ENCODE measurements at regions not wholly inside any gene's neighbourhood (a gene's known extent, or its start where the extent isn't known, plus 50 kb on each side); places are given as distances from the start of the nearest gene placed in this dataset.

DNA sequence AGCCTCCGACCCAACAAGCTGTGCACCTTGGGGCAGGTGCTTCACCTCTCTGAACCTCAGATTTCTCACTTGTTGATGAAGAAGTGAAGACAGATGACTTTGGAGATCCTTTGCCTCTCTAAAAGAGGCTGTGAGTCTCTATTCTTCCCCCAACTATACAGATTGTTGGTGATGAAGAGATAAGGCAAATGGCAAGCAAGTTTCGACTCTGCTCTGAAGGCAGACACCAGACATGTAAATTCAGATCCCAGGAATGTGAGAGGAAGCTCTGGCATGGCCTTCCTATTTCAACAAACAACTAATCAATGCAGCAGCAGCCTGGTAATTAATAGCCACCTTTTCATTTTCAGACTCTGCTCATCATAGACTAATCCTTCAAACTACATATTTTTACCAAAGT is 74.2 kb upstream of the EGR2 start:
- Mint-ChIP-seq H3K36me3 (ENCODE audit: low read depth) (no peaks in the 10 kb centered on the region), H3K27me3 (ENCODE audit: low read depth) (peaks cover 3% of the 10 kb centered on the region), H3K27ac (no peak overlapping the region), H3K4me3 (ENCODE audit: low read depth) (no peak overlapping the region), H3K9me3 (no peaks in the 10 kb centered on the region), H3K4me1 (ENCODE audit: low read depth) (peaks cover 23% of the 10 kb centered on the region)
- no peak for DNase-seq (ENCODE audit: low spot score)
- intact Hi-C loops (cut with micrococcal nuclease), result no loop called here

DNA sequence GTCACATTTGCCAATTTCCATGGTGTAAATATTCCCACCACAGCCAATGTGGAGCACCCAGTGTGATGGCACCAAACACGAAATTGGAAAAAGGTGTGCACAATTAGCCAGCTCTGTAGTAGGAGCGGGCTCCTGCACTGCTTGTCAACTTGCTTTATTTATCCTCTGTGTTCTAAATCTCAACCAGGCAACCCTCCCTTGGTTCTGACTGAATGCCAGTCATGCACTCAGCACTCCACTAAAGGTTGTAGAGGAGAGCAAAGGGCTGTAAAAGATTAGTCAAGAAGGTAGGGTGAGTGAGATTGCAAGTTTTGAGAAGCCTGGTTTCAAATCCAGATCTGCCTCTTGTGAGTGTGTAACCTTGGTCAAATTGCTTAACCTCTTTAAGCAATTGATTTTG is 71.5 kb upstream of the EGR2 start:
- peaks cover 33% of the 10 kb centered on the region for H3K4me1 Mint-ChIP-seq (ENCODE audit: low read depth)
- H3K36me3 Mint-ChIP-seq (ENCODE audit: low read depth), result no peaks in the 10 kb centered on the region

DNA sequence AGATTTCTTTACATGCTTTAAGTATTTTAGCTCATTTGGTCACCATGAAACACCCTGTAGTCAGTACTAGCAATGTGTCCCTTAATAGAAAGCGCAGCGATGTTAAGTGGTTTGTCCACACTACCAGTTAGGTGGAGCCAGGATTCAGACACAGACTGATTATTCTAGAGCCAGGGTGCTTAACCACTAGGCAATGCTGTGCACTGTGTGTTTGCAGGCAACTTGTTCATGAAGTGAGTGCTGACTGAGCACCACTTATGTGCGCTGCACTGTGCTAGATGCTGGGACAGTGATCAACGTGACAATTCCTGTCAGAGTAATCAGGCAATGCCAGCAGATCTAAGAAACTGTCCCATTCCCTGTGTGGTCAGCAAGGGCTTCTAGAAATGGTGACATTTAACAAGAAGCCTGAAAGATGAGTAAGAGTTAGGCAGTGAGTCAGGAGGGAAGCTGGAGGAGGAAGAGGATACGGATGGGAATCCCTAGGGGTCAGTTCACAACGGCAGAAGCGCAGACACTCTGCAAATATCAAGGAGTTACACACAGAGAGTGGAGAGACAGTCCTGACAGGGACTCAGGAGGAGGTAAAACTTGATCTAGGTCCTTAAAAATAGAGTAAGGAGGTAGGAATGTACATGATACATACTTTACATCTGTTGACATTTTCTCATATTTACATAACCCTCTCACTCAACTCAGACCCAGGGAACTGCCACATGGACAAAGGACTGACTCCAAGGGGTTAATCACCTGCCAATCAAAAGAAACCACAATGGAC is 69.7 kb upstream of the EGR2 start:
- H3K9me3 Mint-ChIP-seq, result no peaks in the 10 kb centered on the region
- no peak overlapping the region for H3K4me3 Mint-ChIP-seq (ENCODE audit: low read depth)
- intact Hi-C loops (cut with micrococcal nuclease), result no loop called here
- no peak overlapping the region for H3K27ac Mint-ChIP-seq
- DNase-seq (ENCODE audit: low spot score), result no peak
- H3K27me3 Mint-ChIP-seq (ENCODE audit: low read depth), result peaks cover 26% of the 10 kb centered on the region
- peaks cover 30% of the 10 kb centered on the region for H3K4me1 Mint-ChIP-seq (ENCODE audit: low read depth)
- H3K36me3 Mint-ChIP-seq (ENCODE audit: low read depth), result no peaks in the 10 kb centered on the region

More for the DNA sequence above, 71.5 kb upstream of the EGR2 start:
- Mint-ChIP-seq H3K4me3 (ENCODE audit: low read depth) (no peak overlapping the region), H3K27ac (no peak overlapping the region), H3K27me3 (ENCODE audit: low read depth) (peaks cover 18% of the 10 kb centered on the region), H3K9me3 (no peaks in the 10 kb centered on the region)
- DNase-seq (ENCODE audit: low spot score), result no peak
- intact Hi-C loops (cut with micrococcal nuclease), result no loop called here

GRCh38 chr10:62880162-62880561 is 64.0 kb upstream of the EGR2 start:
- H3K4me1 Mint-ChIP-seq (ENCODE audit: low read depth), result peaks cover 14% of the 10 kb centered on the region
- peaks cover 37% of the 10 kb centered on the region for H3K27me3 Mint-ChIP-seq (ENCODE audit: low read depth)
- no peaks in the 10 kb centered on the region for H3K9me3 Mint-ChIP-seq
- H3K27ac Mint-ChIP-seq, result no peak overlapping the region
- no peak for DNase-seq (ENCODE audit: low spot score)
- no peak overlapping the region for H3K4me3 Mint-ChIP-seq (ENCODE audit: low read depth)
- H3K36me3 Mint-ChIP-seq (ENCODE audit: low read depth), result no peaks in the 10 kb centered on the region
- intact Hi-C loops (cut with micrococcal nuclease), result no loop called here

- intact Hi-C loops (cut with micrococcal nuclease), result no loop called here
- H3K27me3 Mint-ChIP-seq (ENCODE audit: low read depth), result peaks cover 4% of the 10 kb centered on the region
- no peak overlapping the region for H3K4me3 Mint-ChIP-seq (ENCODE audit: low read depth)
- no peak for DNase-seq (ENCODE audit: low spot score)
- peaks cover 5% of the 10 kb centered on the region for H3K36me3 Mint-ChIP-seq (ENCODE audit: low read depth)
- no peak overlapping the region for H3K27ac Mint-ChIP-seq
- H3K4me1 Mint-ChIP-seq (ENCODE audit: low read depth), result peaks cover 29% of the 10 kb centered on the region
- H3K9me3 Mint-ChIP-seq, result peaks cover 8% of the 10 kb centered on the region
Measured at GRCh38 chr10:62873866-62874265, 57.7 kb upstream of the EGR2 start.

DNA sequence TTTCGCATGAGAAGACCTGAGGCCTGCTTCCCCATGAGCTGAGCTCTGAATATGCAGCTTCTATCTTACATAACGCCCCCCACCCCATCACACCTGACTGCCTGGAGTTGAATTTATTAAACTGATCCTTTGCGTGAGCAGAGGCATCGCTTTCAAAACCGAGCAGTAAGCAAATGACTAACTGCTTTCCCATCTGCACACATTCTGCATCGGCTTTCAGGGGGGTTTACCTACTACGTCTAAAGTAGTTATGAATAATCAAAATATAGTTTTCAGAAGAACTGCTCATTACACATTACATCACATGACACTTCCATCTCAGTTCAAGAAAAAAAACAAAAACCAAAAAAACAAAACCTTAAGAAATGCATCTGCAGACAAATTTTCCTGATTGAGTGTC is 54.7 kb upstream of the EGR2 start:
- no peaks in the 10 kb centered on the region for H3K27me3 Mint-ChIP-seq (ENCODE audit: low read depth)
- H3K4me1 Mint-ChIP-seq (ENCODE audit: low read depth), result peaks cover 33% of the 10 kb centered on the region
- H3K27ac Mint-ChIP-seq, result peak overlapping the region; percentile 5
- peaks cover 8% of the 10 kb centered on the region for H3K9me3 Mint-ChIP-seq
- H3K36me3 Mint-ChIP-seq (ENCODE audit: low read depth), result peaks cover 5% of the 10 kb centered on the region
- no peak for DNase-seq (ENCODE audit: low spot score)
- intact Hi-C loops (cut with micrococcal nuclease), result loop anchor here (1.0 to 2.0 kb wide), 2 partner anchors 14 to 34 kb away; no protein-coding TSS in a partner anchor
- H3K4me3 Mint-ChIP-seq (ENCODE audit: low read depth), result no peak overlapping the region

DNA sequence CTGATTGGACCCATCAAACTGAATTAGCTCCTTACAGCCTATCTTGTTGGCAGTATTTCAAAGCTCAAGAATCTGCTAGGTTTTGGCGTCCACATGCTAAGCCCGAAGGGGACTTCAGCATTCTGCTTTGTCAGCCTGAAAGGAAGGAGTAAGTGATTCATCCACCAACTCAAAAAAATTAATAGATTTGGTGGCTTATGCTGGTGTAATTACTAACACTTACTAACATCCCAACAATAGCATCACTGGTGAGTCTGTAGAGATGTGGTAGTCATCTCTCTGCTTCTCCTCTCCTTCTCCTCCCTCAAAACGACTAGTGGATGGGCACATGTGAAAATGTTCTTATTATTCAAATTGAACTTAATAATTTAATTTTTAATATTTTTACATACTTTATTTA is 53.8 kb upstream of the EGR2 start:
- H3K4me3 Mint-ChIP-seq (ENCODE audit: low read depth), result no peak overlapping the region
- H3K9me3 Mint-ChIP-seq, result peaks cover 8% of the 10 kb centered on the region
- H3K4me1 Mint-ChIP-seq (ENCODE audit: low read depth), result peaks cover 33% of the 10 kb centered on the region
- peaks cover 5% of the 10 kb centered on the region for H3K36me3 Mint-ChIP-seq (ENCODE audit: low read depth)
- no peak for DNase-seq (ENCODE audit: low spot score)
- no peak overlapping the region for H3K27ac Mint-ChIP-seq
- intact Hi-C loops (cut with micrococcal nuclease), result loop anchor here (1.0 to 2.0 kb wide), 2 partner anchors 13 to 35 kb away; no protein-coding TSS in a partner anchor
- H3K27me3 Mint-ChIP-seq (ENCODE audit: low read depth), result no peaks in the 10 kb centered on the region

DNA sequence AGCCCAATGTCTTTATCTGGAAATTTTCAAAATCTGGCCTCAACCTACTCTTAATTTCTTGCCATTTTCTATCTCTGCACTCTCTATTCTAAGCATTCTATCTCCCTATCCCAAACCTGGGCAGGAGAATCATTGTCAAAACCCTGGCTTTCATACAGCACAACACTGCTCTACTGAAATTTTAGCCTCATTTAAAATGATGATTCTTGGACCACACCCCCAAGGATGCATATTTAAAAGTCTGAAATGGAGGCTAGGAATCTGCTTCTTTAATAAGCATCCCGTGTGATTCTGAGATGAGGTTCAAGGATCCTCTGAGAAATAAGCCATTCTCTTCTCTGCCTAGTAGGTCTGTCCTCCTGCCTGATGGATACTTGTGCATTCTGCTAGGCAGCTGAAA is 50.8 kb upstream of the EGR2 start:
- peaks cover 32% of the 10 kb centered on the region for H3K4me1 Mint-ChIP-seq (ENCODE audit: low read depth)
- H3K4me3 Mint-ChIP-seq (ENCODE audit: low read depth), result no peak overlapping the region
- H3K27me3 Mint-ChIP-seq (ENCODE audit: low read depth), result no peaks in the 10 kb centered on the region
- intact Hi-C loops (cut with micrococcal nuclease), result no loop called here
- H3K36me3 Mint-ChIP-seq (ENCODE audit: low read depth), result peaks cover 8% of the 10 kb centered on the region
- peaks cover 8% of the 10 kb centered on the region for H3K9me3 Mint-ChIP-seq
- H3K27ac Mint-ChIP-seq, result no peak overlapping the region
- DNase-seq (ENCODE audit: low spot score), result no peak

- Mint-ChIP-seq H3K4me3 (ENCODE audit: low read depth) (no peak overlapping the region), H3K36me3 (ENCODE audit: low read depth) (peaks cover 7% of the 10 kb centered on the region), H3K4me1 (ENCODE audit: low read depth) (peaks cover 36% of the 10 kb centered on the region), H3K27ac (no peak overlapping the region), H3K27me3 (ENCODE audit: low read depth) (no peaks in the 10 kb centered on the region), H3K9me3 (peaks cover 6% of the 10 kb centered on the region)
- no peak for DNase-seq (ENCODE audit: low spot score)
- intact Hi-C loops (cut with micrococcal nuclease), result no loop called here
Measured at GRCh38 chr10:62866451-62866850, 50.3 kb upstream of the EGR2 start.
